HepG2 (cell line): ENCODE measurements at regions not wholly inside any gene's neighbourhood (a gene's known extent, or its start where the extent isn't known, plus 50 kb on each side); places are given as distances from the start of the nearest gene placed in this dataset.

Source experiments
- CHD2 ChIP-seq: IDR thresholded peaks from 2 replicates; pipeline ENCODE4 v1.6.1; 2011; ENCODE audit warnings: low read depth, low read length, improper control_type of control experiment
- MXD1 ChIP-seq: sonication (generic); formaldehyde crosslinking; IDR thresholded peaks from 2 replicates; pipeline ENCODE4 v1.4.0; 2020; ENCODE audit warnings: mild to moderate bottlenecking, missing genetic modification reagents
- SALL1 ChIP-seq: sonication (generic); formaldehyde crosslinking; IDR thresholded peaks from 2 replicates; pipeline ENCODE4 v1.8.0; 2022; ENCODE audit warnings: mild to moderate bottlenecking, missing genetic modification reagents
- SMYD3 ChIP-seq: sonication (generic); formaldehyde crosslinking; IDR thresholded peaks from 2 replicates; pipeline ENCODE4 v1.8.1; 2023; ENCODE audit warnings: mild to moderate bottlenecking, missing genetic modification reagents
- TBP ChIP-seq: sonication (generic); formaldehyde crosslinking; IDR thresholded peaks from 2 replicates; pipeline ENCODE4 v1.5.0; 2020; ENCODE audit warnings: missing genetic modification reagents
- ZNF138 ChIP-seq: sonication (generic); formaldehyde crosslinking; IDR thresholded peaks from 2 replicates; pipeline ENCODE4 v1.5.0; 2020; ENCODE audit warnings: mild to moderate bottlenecking, low read depth, missing genetic modification reagents
- ZNF274 ChIP-seq: sonication (generic); formaldehyde crosslinking; IDR thresholded peaks from 2 replicates; pipeline ENCODE4 v1.5.1; 2020; ENCODE audit warnings: mild to moderate bottlenecking, missing genetic modification reagents
- ZNF275 ChIP-seq: sonication (generic); formaldehyde crosslinking; IDR thresholded peaks from 2 replicates; pipeline ENCODE4 v1.8.0; 2022; ENCODE audit warnings: missing genetic modification reagents, mild to moderate bottlenecking, inconsistent platforms, borderline replicate concordance
- ZNF383 ChIP-seq: sonication (generic); formaldehyde crosslinking; IDR thresholded peaks from 2 replicates; pipeline ENCODE4 v1.4.0; 2020; ENCODE audit warnings: missing genetic modification reagents, mild to moderate bottlenecking, borderline replicate concordance
- ZNF451 ChIP-seq: sonication (generic); formaldehyde crosslinking; IDR thresholded peaks from 2 replicates; pipeline ENCODE4 v1.5.0; 2020; ENCODE audit warnings: mild to moderate bottlenecking, missing genetic modification reagents
- TF ChIP-seq, protein P1 (sequence below): sonication (generic); formaldehyde crosslinking; IDR thresholded peaks from 2 replicates; pipeline ENCODE4 v1.5.1; 2020; ENCODE audit warnings: missing genetic modification reagents, mild to moderate bottlenecking, borderline replicate concordance
- TF ChIP-seq, protein P2 (sequence below): sonication (generic); formaldehyde crosslinking; IDR thresholded peaks from 2 replicates; pipeline ENCODE4 v1.5.0; 2020; ENCODE audit warnings: mild to moderate bottlenecking, missing genetic modification reagents, moderate library complexity
- TF ChIP-seq, protein P3 (sequence below): sonication (generic); formaldehyde crosslinking; IDR thresholded peaks from 2 replicates; pipeline ENCODE4 v1.4.0; 2020; ENCODE audit warnings: missing genetic modification reagents

DNA sequence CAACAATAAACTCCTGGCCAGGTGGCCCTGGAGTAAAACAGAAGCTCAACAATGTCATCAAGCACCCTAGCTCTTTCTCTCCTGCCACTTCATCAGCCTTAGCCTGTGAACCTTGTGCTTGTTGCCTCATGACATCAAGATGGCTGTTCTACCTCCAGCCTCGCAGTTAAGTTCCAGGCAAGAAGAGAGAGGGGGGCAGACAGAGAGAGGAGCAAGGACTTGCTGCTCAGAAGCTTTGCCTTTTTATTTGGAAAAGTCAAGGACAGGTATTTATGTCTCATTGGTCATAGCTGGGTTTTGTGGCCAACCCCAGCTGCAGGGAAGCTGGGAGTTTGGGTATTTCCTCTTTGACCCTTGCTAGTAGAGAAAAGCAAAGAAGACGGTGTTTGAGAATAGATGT, 60.3 kb upstream of the GADD45A start:
- TF ChIP-seq ZNF451 (CRISPR knock-in tag) (no peak), ZNF383 (CRISPR knock-in tag) (no peak), TBP (no peak), SALL1 (CRISPR knock-in tag) (no peak), ZNF274 (CRISPR knock-in tag) (no peak), SMYD3 (CRISPR knock-in tag) (no peak), ZNF275 (CRISPR knock-in tag) (no peak), ZNF138 (CRISPR knock-in tag) (no peak), MXD1 (CRISPR knock-in tag) (no peak), CHD2 (no peak)
- TF ChIP-seq, protein P1, sequence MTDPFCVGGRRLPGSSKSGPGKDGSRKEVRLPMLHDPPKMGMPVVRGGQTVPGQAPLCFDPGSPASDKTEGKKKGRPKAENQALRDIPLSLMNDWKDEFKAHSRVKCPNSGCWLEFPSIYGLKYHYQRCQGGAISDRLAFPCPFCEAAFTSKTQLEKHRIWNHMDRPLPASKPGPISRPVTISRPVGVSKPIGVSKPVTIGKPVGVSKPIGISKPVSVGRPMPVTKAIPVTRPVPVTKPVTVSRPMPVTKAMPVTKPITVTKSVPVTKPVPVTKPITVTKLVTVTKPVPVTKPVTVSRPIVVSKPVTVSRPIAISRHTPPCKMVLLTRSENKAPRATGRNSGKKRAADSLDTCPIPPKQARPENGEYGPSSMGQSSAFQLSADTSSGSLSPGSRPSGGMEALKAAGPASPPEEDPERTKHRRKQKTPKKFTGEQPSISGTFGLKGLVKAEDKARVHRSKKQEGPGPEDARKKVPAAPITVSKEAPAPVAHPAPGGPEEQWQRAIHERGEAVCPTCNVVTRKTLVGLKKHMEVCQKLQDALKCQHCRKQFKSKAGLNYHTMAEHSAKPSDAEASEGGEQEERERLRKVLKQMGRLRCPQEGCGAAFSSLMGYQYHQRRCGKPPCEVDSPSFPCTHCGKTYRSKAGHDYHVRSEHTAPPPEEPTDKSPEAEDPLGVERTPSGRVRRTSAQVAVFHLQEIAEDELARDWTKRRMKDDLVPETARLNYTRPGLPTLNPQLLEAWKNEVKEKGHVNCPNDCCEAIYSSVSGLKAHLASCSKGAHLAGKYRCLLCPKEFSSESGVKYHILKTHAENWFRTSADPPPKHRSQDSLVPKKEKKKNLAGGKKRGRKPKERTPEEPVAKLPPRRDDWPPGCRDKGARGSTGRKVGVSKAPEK = no peak
- TF ChIP-seq, protein P2, sequence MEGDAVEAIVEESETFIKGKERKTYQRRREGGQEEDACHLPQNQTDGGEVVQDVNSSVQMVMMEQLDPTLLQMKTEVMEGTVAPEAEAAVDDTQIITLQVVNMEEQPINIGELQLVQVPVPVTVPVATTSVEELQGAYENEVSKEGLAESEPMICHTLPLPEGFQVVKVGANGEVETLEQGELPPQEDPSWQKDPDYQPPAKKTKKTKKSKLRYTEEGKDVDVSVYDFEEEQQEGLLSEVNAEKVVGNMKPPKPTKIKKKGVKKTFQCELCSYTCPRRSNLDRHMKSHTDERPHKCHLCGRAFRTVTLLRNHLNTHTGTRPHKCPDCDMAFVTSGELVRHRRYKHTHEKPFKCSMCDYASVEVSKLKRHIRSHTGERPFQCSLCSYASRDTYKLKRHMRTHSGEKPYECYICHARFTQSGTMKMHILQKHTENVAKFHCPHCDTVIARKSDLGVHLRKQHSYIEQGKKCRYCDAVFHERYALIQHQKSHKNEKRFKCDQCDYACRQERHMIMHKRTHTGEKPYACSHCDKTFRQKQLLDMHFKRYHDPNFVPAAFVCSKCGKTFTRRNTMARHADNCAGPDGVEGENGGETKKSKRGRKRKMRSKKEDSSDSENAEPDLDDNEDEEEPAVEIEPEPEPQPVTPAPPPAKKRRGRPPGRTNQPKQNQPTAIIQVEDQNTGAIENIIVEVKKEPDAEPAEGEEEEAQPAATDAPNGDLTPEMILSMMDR (CRISPR knock-in tag) = no peak
- TF ChIP-seq, protein P3, sequence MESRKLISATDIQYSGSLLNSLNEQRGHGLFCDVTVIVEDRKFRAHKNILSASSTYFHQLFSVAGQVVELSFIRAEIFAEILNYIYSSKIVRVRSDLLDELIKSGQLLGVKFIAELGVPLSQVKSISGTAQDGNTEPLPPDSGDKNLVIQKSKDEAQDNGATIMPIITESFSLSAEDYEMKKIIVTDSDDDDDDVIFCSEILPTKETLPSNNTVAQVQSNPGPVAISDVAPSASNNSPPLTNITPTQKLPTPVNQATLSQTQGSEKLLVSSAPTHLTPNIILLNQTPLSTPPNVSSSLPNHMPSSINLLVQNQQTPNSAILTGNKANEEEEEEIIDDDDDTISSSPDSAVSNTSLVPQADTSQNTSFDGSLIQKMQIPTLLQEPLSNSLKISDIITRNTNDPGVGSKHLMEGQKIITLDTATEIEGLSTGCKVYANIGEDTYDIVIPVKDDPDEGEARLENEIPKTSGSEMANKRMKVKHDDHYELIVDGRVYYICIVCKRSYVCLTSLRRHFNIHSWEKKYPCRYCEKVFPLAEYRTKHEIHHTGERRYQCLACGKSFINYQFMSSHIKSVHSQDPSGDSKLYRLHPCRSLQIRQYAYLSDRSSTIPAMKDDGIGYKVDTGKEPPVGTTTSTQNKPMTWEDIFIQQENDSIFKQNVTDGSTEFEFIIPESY = no peak
